ENCODE measurements at regions not wholly inside any gene's neighbourhood (a gene's known extent, or its start where the extent isn't known, plus 50 kb on each side); places are given as distances from the start of the nearest gene placed in this dataset.
A peak's percentile ranks its signal among the peaks of the same experiment; 100 is the strongest.
"Not testable (repeated sequence)": the region's sequence is repeated elsewhere in the genome, so short reads cannot be mapped to it uniquely, and the experiment has no call there.

DNA sequence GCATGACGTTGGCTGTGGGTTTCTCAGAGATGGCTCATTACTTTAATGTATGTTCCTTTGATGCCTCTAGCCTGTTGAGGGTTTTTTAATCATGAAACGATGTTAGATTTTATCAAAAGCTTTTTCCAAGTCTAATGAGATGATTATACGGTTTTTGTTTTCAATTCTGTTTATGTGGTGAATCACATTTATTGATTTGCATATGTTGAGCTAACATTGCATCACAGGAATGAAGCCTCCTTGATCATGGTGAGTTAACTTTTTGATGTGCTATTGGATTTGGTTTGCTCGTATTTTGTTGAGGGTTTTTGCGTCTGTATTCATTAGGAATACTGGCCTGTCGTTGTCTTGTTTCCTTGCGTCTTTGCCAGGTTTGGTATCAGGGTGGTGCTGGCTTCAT lies 52.3 kb upstream of the PTPN12 start:
- H3K9me3 ChIP-seq (replicated peaks) = no peaks in the 10 kb centered on the region
- H3K4me3 ChIP-seq = no peak overlapping the region
- no peaks in the 10 kb centered on the region for H3K27me3 ChIP-seq
- no peak overlapping the region for H3K27ac ChIP-seq
- H3K4me1 ChIP-seq = no peaks in the 10 kb centered on the region
- no peaks in the 10 kb centered on the region for H3K36me3 ChIP-seq
- DNase-seq = no peak

DNA sequence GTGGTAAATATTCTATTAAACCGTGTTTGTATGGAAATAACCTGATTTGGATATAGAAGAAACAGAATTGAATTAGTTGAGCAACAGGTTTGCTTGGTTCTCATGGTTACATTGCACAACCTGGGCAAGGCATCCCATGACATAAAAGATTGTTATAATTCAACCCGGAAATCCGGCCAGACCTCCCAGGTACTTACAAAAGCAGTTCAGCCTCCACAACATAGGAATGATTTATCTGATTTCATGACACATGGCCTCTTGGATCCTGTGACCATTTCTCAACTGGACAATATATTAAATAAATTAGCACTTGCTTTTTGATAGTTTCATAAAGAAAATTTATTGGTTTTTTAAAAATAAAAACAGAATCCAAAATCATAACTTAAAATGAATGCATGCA lies 55.1 kb upstream of the PTPN12 start:
- Histone ChIP-seq H3K4me1 (0 out of 2 replicates have a peak, but pooled peaks cover 4% of the 10 kb centered on the region), H3K27ac (no peak overlapping the region), H3K27me3 (no peaks in the 10 kb centered on the region), H3K4me3 (no peak overlapping the region), H3K9me3 (replicated peaks) (no peaks in the 10 kb centered on the region), H3K36me3 (no peaks in the 10 kb centered on the region)
- DNase-seq = no peak

DNA sequence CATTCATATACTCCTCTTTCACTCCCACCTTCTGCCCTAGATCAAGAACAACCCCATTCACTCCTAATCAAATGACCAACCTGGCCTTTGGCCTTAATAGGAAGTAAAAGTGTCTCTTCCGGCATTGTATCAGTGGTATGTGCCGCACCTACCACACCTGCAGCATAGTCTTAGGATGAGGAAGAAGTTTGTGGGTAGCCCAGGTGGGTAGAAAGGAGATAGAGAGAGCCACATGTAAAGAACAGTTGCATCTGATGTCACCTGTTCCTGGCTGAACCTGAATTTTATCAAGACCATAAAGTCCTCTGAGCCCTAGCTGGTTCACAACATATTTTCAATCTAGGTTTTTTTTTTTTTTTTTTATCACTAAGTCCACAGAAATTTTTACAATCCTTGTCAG lies 55.5 kb upstream of the PTPN12 start:
- Histone ChIP-seq H3K9me3 (replicated peaks) (no peaks in the 10 kb centered on the region), H3K36me3 (no peaks in the 10 kb centered on the region), H3K4me1 (0 out of 2 replicates have a peak, but pooled peaks cover 4% of the 10 kb centered on the region), H3K27me3 (no peaks in the 10 kb centered on the region), H3K4me3 (no peak overlapping the region), H3K27ac (no peak overlapping the region)
- DNase-seq = no peak

DNA sequence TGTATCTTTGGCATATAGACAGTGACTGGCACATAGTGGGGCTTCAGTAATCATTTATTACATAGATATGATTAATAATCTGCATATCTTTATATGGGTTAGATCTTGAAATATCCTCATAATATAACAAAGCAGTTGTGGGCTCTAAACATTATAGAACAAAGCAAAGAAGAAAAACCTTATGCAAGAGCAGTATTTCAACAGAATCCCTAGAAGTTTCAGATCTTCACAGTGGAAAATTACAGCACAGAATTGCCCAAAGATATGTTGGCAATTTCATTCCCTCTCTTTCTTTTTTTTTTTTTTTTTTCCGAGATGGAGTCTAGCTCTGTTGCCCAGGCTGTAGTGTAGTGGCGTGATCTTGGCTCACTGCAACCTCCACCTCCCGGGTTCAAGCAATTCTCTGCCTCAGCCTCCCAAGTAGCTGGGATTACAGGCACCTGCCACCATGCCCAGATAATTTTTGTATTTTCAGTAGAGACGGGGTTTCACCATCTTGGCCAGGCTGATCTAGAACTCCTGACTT lies 56.9 kb upstream of the PTPN12 start:
- not testable (repeated sequence) for H3K4me1 ChIP-seq; H3K27ac ChIP-seq; H3K9me3 ChIP-seq (replicated peaks); H3K36me3 ChIP-seq; H3K27me3 ChIP-seq; H3K4me3 ChIP-seq; DNase-seq

DNA sequence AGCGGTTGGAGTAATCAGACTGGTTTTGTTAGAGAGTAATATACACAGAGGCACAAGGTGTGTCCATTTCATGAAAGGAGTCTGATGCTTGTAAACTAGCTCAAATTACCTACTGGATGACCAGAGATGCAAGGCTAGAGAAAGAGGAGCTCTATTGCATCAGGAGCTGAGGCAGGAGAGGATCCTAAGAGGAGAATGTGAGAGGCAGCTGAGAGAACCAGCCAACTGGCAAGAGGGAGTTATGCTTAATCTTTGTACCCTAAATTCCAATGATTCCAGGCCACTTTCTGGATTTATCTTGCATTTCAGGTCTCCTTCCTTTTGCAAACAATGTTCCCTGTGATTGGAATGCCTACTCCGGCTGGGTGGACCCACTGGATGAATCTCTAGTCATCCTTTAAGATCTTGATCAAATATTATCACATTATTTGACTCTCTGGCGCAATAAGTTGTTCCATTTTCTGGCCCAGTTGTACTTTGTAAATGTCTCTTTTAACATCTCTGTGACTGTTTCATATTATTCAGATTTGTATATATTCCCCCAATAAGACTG lies 57.5 kb upstream of the PTPN12 start:
- H3K27ac ChIP-seq = no peak overlapping the region

DNA sequence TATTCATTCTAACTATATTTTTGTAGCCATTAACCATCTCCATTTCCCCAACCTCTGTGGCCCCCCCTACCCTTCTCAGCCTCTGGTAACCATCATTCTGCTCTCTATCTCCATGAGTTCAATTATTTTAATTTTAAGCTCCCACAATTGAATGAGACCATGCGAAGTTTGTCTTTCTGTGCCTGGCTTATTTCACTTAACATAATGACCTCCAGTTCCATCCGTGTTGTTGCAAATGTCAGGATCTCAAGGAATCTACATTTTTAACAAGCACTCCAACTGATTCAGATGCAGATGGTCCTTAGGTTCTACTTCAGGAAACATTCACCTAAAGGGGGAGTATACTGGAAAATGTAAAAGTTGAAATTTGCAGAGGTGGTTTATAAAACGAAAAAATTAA lies 60.2 kb upstream of the PTPN12 start:
- DNase-seq = no peak
- 0 out of 2 replicates have a peak, but pooled peaks cover 4% of the 10 kb centered on the region for H3K4me1 ChIP-seq
- no peak overlapping the region for H3K27ac ChIP-seq
- no peaks in the 10 kb centered on the region for H3K36me3 ChIP-seq
- no peaks in the 10 kb centered on the region for H3K27me3 ChIP-seq
- H3K4me3 ChIP-seq = no peak overlapping the region
- H3K9me3 ChIP-seq (replicated peaks) = no peaks in the 10 kb centered on the region

More for the DNA sequence above, 57.5 kb upstream of the PTPN12 start:
- peak; percentile 5 to 31 for DNase-seq
- Histone ChIP-seq H3K27me3 (no peaks in the 10 kb centered on the region), H3K4me1 (0 out of 2 replicates have a peak, but pooled peaks cover 4% of the 10 kb centered on the region), H3K9me3 (replicated peaks) (no peaks in the 10 kb centered on the region), H3K36me3 (no peaks in the 10 kb centered on the region), H3K4me3 (no peak overlapping the region)

DNA sequence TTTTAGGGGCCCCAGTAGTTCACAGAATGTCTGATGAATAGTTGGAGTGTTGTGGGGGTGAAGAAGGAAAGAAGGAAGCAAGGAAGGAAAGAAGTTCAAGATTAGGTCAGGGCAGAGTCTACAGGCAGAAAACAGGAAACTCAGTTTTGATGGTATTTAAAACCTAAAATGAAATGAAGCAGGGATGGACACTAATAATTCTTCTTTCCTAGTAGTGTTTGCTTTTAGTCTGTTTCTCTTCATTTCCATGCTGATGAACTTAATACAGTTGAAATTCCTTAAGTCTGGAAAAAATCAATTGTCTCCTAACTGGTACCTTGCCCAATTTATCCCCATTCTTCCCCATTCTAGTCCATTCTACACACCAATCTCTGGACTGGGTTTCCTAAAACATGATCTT lies 59.0 kb upstream of the GSAP start:
- no peak for DNase-seq
- Histone ChIP-seq H3K4me3 (no peak overlapping the region), H3K36me3 (no peaks in the 10 kb centered on the region), H3K4me1 (0 out of 2 replicates have a peak, but pooled peaks cover 4% of the 10 kb centered on the region), H3K27me3 (no peaks in the 10 kb centered on the region), H3K27ac (no peak overlapping the region), H3K9me3 (replicated peaks) (no peaks in the 10 kb centered on the region)

DNA sequence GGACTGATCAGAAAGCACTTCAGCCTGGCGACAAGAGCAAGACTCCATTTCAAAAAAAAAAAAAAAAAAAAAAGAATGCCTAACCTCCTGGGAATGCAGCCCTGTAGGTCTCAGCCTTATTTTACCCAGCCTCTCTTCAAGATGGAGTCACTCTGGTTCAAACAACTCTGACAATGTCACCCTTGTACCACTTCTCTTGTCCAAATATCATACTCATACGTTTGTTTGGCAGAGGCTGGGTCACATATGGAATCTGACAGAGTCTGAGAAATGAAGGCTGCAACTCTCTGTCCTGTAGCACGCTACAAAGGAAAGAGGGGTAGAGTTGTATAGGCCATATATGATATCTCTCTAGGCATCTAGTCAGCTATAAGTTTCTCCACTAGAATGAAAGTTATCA lies 58.6 kb upstream of the GSAP start:
- H3K27ac ChIP-seq = no peak overlapping the region
- no peak overlapping the region for H3K4me3 ChIP-seq
- H3K4me1 ChIP-seq = 0 out of 2 replicates have a peak, but pooled peaks cover 4% of the 10 kb centered on the region
- no peak for DNase-seq
- no peaks in the 10 kb centered on the region for H3K27me3 ChIP-seq
- no peaks in the 10 kb centered on the region for H3K9me3 ChIP-seq (replicated peaks)
- no peaks in the 10 kb centered on the region for H3K36me3 ChIP-seq

DNA sequence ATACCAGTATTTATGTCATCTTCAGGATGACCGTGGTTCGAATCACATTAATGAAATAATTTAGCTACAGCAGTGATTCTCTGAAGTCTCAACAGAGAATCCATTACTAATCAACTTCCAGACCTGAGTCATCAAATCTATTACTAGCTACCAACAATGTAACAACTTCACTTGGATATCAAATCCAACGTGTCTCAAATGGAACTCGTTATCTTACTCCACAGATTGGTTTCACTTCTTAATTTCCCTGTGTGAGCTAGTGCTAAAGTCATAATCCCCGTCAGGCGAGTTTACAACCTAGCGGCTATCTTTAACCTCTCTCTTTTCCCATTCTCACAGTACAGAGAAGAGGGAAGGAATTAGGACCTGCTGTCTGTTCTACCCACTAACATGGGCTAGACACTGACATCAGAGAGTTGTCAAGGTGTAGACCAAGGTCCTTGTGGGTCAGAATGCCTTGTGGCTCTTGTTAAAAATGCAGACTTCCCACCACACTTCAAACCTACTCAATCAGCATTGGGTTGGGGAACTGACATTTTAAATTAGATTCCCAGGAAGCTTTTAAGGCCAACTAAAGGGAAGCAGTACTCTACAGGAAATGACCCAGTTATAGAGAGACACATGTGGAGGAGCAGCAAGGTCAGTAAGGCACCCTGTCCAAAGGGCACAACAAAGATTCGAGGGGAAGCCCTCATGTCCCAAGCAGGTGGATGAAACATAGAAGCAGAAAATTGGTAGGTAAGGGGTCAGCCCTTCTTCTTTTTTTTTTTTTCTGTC lies 57.3 kb upstream of the GSAP start:
- no peaks in the 10 kb centered on the region for H3K27me3 ChIP-seq
- DNase-seq = no peak

DNA sequence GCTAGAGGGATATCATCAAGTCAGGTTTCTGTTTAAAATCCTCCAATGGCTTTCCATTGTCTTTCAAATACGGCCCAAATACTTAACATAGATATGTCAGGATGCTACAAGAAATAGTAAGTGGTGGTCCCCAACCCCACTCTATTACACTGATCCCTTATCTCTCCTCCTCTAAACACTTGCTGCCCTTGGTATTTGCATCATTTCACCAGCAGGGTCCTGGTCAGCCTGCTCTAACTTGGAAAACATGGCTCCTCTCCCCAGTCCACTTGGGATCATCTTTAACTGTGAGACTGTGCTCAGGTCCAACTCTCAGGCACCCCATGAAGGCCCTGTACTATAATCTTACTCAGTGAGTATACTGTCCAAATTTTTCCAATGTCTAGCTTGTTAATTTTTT lies 53.8 kb upstream of the GSAP start:
- peaks cover under 1% of the 10 kb centered on the region; the same call in 1 of the 2 replicates for H3K4me1 ChIP-seq
- H3K27me3 ChIP-seq = no peaks in the 10 kb centered on the region
- H3K4me3 ChIP-seq = no peak overlapping the region
- H3K27ac ChIP-seq = no peak overlapping the region
- no peak for DNase-seq
- H3K9me3 ChIP-seq (replicated peaks) = no peaks in the 10 kb centered on the region; the same call in 1 of the 2 replicates
- no peaks in the 10 kb centered on the region for H3K36me3 ChIP-seq

More for the DNA sequence above, 57.3 kb upstream of the GSAP start:
- H3K9me3 ChIP-seq (replicated peaks) = no peaks in the 10 kb centered on the region; the same call in 1 of the 2 replicates
- H3K36me3 ChIP-seq = no peaks in the 10 kb centered on the region
- H3K4me1 ChIP-seq = no peaks in the 10 kb centered on the region
- no peak overlapping the region for H3K4me3 ChIP-seq
- H3K27ac ChIP-seq = no peak overlapping the region

DNA sequence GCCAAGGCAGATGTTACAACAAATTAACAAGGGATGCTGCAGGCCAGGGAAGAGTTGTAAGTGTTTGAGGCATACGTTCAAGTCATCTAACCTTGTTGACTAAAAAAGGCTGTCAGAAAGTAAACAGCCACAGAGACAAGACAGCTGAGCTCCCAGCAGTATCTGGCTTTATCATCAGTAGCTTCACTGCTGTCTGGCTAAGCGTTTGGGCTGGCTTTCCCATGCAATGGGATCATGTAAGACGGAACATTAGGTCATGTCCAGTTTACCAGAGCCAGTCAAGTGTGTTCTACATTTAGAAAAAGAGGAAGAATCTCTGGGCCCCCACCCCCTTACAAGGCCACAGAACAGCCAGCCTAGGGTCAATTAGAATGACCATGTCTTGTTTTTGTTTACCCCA lies 51.3 kb upstream of the GSAP start:
- H3K27me3 ChIP-seq = no peaks in the 10 kb centered on the region
- no peak overlapping the region for H3K27ac ChIP-seq
- H3K4me1 ChIP-seq = peaks cover 11% of the 10 kb centered on the region; the same call in 1 of the 2 replicates
- H3K36me3 ChIP-seq = no peaks in the 10 kb centered on the region
- H3K4me3 ChIP-seq = no peak overlapping the region
- no peaks in the 10 kb centered on the region; the same call in 1 of the 2 replicates for H3K9me3 ChIP-seq (replicated peaks)
- no peak for DNase-seq

DNA sequence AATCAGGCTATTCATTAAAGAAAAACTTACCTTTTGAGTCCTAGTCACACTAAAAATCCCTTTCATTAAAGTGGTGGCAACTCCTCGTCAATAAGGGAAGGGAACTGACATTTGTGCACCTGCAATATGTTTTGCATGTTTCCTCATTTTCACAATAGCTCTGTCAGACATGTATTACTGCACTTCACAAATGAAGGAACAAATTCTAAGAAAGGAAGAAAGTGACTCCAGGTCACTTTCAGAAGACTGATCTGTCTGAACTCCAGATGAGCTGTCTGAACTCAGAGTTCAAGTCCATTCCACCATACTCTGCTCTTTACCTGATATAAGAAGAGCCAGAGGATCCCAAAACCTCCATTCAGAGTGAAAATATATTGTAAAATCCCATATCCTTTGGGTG lies 50.3 kb upstream of the GSAP start:
- H3K4me1 ChIP-seq = peaks cover 11% of the 10 kb centered on the region; the same call in 1 of the 2 replicates
- H3K36me3 ChIP-seq = no peaks in the 10 kb centered on the region
- no peaks in the 10 kb centered on the region for H3K27me3 ChIP-seq
- H3K4me3 ChIP-seq = no peak overlapping the region
- no peaks in the 10 kb centered on the region; the same call in 1 of the 2 replicates for H3K9me3 ChIP-seq (replicated peaks)
- no peak for DNase-seq
- no peak overlapping the region for H3K27ac ChIP-seq

Data from SJCRH30 (cell line).